GM18508 (cell line): ENCODE measurements at regions not wholly inside any gene's neighbourhood (a gene's known extent, or its start where the extent isn't known, plus 50 kb on each side); places are given as distances from the start of the nearest gene placed in this dataset.

Experiments used
- ATAC-seq: cut with Tn5 transposase; IDR thresholded peaks from one replicate; pipeline ENCODE4 v1.9.1; 2021; ENCODE audit warnings: moderate number of reproducible peaks; ENCODE audit not compliant: insufficient read depth, unreplicated experiment

- no peak for ATAC-seq
Measured at GRCh38 chr3:89624494-89624893, 517.1 kb downstream of the EPHA3 start.

- ATAC-seq, result no peak
Measured at GRCh38 chr3:89625945-89626344, 518.5 kb downstream of the EPHA3 start.

DNA sequence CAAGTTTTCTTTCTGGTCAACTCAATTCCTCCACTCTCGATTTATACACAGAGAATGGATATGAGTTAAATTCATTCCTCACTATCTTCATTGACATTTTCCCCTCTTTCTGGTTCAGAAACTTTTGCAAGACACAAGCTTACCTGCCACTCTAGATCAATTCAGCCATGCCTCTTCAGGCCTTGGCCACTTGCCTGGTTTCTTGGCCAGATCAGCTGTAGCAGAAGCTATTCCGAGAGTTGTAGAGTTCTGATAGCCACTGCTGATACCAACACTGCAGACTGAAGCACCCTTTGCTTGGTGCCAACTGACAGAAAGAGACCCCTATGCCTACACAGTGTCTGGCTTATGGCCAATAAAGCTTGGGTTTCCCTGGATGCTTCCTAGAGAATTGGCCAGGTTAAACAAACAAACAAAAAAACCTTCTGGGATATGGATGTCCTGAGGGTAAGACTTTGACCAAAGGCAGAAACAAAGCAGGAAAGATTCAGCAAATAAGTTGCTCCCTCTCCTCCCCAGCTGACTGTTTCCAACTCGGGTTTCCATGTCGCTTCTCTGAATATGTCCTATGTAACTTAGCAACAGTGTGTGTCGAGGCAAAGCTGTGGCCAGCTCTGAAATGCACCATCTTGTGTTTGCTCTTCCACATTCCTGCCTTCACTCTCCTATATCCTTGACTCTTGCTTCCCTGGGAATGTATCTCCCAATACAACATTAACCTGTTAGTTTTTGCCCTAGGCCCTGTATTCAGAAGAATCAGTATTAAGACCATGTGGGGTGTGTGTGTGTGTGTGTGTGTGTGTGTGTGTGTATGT lies 521.6 kb downstream of the EPHA3 start:
- no peak for ATAC-seq

DNA sequence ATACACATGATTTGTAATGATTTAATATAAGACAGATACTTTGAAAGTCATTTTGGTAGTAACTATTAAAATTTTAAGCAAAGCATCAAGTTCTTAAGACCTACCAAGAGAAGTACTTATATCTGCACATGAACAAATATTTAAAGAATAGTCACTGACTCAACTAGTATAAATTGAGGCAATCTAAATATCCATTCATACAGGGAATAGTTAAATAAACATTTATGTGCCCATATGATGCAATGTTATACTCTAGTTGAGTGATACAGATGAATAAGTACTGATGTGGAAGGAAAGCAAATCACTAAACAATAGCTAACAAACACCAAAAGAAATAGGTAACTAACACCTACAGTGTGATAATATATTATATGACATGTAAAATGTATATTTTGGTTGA lies 527.7 kb downstream of the EPHA3 start:
- no peak for ATAC-seq

GRCh38 chr3:89644716-89645115 lies 537.3 kb downstream of the EPHA3 start:
- ATAC-seq, result no peak

DNA sequence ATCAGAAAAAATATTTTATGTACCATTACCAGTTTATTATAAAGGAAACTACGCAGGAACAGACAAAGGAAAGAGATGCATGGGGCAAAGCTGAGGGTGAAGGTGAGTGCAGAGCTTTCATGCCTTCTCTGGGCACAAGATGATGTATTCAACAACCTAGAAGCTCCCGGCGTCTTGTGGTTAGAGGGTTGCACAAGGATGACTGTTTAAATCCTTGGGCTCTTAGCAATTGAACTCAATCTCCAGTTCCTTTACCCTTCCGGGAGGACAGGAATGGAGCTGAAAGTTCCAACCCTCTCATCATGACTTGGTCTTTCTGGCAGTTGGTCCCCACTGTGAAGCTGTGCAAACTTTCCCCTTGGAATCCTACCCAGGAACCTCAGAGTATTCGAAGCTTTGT lies 542.0 kb downstream of the EPHA3 start:
- ATAC-seq, result no peak

DNA sequence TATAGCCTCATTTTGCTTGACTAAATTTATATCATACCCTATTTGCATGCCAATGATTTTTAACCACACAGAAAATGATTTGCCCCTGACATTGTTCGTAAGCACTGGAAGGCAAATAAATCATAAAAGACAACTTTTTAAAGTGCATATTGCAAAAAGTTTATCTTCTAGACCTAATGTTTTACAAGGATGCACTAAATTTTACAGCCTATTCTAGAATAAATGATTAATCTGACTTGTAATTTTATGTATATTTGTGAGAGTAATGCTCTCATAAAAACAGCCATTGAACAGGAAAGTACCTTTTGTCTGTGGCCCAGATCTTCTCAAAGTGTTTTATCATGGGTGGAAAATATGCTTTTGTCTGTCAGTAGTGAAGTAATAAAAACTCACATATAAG lies 546.6 kb downstream of the EPHA3 start:
- ATAC-seq, result no peak

DNA sequence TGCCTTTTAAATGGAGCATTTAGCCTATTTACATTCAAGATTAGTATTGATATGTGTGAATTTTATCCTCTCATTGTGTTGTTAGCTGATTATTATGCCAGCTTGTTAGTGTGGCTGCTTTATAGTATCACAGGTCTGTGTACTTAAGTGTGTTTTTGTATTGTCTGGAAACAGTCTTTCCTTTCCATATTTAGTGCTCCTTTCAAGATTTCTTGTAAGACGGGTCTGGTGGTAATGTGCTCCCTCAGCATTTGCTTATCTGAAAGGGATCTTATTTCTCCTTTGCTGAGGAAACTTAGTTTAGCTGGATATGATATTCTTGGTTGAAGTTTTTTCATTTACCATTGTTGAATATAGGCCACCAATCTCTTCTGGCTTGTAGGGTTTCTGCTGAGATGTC lies 549.0 kb downstream of the EPHA3 start:
- no peak for ATAC-seq

- ATAC-seq, result no peak
Measured at GRCh38 chr3:89679686-89680085, 572.3 kb downstream of the EPHA3 start.

- ATAC-seq, result no peak
Measured at GRCh38 chr3:89682556-89682955, 575.1 kb downstream of the EPHA3 start.

DNA sequence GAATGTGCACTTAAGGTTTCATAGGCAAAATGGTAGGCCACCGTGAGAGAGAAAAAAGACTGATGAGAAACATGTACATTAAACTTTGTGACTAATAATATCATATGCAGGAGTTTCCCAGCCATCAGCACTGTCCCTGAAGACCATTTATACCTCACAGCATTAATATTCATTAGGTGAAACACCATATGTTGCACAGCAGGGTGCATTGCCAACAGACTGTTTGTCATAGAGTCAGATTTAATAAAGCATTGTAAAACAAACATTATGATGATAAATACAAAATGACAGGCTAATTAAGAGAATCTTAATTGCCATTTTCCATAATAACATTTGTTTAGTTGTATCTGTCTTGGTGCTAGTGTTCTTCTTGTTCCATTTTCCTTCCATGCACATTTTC lies 578.3 kb downstream of the EPHA3 start:
- no peak for ATAC-seq

DNA sequence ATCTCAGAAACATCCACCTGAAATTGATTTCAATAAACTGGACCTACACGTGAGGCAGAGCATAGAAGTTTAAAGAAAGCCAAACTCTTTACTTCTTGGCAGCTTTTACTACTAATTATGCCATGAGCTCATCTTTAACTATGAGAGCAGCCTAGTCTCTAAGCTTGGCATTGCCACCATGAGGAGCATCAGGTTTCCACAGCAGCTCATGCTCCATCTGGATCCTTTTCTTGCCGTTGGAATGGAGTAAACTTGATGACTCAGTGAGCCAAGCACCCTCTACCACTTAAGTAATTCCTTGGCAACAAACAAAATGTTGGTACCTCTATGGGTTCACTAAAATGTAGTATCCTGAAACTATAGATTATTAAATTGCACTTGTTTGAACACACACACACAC lies 583.2 kb downstream of the EPHA3 start:
- ATAC-seq, result no peak

DNA sequence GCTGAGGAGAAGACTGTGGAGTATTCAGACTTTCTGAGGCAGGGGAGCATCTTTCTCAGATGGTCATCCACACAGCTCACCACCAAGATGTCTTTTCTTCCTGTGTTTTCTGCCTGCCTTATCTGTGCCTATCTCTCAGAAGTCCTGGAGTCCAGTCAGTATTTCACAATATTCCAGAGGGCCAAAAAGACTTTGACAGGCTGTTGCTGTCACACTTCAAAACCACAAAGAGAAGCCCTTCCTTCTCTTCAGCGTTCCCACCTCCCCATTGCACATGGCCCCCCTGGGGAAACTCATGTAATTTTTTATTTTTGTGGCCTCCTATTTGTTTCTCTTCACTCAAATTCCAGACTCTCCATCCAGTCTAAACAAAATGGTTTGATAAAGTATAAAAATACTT lies 585.2 kb downstream of the EPHA3 start:
- no peak for ATAC-seq

DNA sequence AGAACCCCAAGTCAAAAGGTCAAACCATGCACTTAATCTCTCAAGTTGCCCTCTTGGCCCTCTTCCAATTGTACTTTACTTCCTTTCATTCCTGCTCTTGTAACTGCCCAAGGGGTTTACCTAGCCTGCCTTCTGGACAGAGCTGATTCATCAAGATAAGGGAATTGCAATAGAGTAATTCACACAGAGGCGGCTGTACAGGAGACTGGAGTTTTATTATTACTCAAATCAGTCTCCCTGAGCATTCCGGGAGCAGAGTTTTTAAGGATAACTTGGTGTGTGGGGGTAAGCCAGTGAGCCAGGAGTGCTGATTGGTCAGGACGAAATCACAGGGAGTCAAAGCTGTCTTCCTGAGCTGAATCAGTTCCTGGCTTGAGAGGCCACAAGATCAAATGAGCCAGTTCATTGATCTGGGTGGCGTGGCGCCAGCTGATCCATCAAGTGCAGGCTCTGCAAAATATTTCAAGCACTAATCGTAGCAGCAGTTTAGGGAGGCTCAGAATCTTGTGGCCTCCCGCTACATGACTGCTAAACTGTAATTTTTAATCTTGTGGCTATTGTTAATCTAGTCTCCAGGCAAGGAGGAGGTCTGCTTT lies 590.0 kb downstream of the EPHA3 start:
- ATAC-seq, result no peak

DNA sequence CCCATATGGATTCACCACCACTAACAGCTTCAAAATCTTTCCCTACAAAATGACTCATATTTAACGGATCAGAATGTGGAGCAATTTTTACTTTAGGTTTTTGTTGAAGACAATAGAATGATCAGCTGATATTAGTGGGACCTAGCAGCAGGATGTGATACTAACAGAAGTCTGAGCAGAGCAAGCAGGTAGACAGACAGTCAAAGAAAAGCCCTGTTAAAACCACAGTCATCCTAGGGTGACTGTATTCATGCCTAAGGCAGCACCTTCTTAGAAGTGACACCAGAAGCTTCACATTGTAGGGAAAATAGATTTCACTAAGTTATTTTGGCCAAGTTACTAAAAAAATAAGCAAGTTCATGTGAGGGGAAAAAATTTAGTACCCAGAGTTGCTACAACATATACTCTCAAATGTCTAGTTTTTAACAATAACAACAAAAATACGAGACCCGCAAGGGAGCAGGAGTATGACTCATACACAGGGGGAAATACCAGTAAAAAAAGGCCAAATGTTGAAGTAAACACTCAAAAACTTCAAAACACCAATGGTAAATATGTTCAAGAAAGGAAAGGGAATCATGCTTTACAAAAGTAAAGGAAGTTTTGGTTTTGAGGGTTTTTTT lies 590.9 kb downstream of the EPHA3 start:
- no peak for ATAC-seq

- no peak for ATAC-seq
Measured at GRCh38 chr3:89699229-89699628, 591.8 kb downstream of the EPHA3 start.

DNA sequence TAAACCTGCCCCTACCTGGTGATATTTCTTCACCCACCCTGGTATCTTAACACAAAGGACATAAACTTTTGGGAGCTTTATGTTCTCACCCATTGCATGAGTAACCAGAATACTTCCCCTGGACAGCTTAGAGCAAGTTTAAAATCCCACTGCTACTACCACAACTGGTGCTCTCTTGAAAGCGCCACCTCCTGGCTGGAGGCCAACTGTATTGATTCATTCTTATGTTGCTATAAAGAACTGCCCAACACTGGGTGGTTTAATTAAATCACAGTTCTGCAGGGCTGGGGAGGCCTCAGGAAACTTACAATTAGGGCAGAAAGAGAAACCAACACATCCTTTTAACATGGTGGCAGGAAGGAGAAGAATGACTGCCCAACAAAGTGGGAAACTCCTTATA lies 592.4 kb downstream of the EPHA3 start:
- ATAC-seq, result no peak

DNA sequence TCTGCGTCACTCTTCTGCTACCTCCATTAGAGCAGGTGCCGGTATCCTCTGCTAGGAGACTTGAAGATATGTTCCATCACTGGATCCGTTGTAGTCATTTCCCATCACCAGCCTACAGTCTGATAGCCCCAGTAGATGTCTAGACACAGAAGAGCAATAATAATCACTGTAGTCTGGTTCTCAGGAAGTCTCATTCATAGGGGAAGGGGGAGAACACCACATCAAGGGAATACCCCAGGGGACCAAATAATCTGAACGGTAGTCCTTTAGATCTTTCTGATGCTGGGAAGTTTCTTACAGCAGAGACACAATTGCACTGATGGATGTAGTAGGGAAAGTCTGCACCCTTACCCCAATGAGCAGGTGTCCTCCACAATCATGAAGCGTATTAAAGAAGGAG lies 595.0 kb downstream of the EPHA3 start:
- ATAC-seq, result no peak

- no peak for ATAC-seq
Measured at GRCh38 chr3:89713196-89713595, 605.8 kb downstream of the EPHA3 start.

GRCh38 chr3:89714237-89714636 lies 606.8 kb downstream of the EPHA3 start:
- no peak for ATAC-seq

DNA sequence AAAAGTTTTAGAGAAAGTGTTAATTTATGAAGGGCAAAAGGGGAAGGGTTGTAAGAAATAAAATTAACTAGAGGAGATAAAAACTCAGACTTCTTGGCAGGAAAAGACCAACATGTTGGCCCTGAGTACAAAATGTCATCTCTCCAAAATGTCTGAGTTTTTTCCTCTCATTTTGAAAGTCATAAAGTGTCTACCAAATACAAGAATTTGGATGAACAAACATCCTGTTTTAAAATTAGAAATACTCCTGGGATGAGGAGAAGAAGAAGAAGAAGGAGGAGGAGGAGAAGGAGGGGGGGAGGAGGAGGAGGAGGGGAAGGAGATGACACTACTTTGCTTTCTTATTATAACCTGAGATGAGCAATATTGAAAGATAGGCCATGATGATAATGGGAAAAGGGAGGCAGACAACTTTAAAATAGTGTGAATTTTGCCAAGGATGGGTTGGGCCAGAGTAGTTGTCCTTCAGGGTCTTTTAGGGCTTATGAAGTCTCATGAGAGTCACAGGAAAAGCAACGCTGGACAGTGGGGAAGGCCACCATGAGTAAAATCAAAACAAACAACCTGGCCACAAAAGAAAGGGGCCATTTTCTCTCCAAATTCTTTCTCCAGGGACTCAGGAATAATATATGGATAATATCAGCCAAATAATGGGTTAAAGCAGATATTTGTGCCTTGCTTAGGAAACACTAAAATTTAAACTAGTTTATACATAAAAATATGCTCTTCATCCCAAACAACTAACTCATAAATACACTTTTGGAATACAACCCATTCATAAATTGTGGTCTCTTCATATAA lies 632.9 kb downstream of the EPHA3 start:
- no peak for ATAC-seq
